Liver (tissue), 8 donors: ENCODE measurements at regions not wholly inside any gene's neighbourhood (a gene's known extent, or its start where the extent isn't known, plus 50 kb on each side); places are given as distances from the start of the nearest gene placed in this dataset.

ENCODE experiments used
- DNase-seq: peaks from one replicate; pipeline ENCODE4 v3.0.0-alpha.2; 2017; ENCODE audit warnings: low spot score
- H3K27ac ChIP-seq, 2 donors: one replicate each; pipeline ENCODE4 v1.7.0; 2013; ENCODE audit warnings: inconsistent platforms in 2 of 2, low read length in 2 of 2, control low read depth in 1 of 2, low read depth in 1 of 2, mild to moderate bottlenecking in 1 of 2
- H3K27me3 ChIP-seq, 4 donors: one replicate each; pipeline versions ENCODE4 v1.6.1 to v1.7.0; 2013; ENCODE audit warnings: low read length in 3 of 4, inconsistent platforms in 1 of 4, mild to moderate bottlenecking in 1 of 4, moderate library complexity in 1 of 4; ENCODE audit not compliant: control insufficient read depth in 4 of 4, insufficient read depth in 4 of 4
- H3K36me3 ChIP-seq, 4 donors: one replicate each; pipeline versions ENCODE4 v1.6.1 to v1.7.0; 2013; ENCODE audit warnings: low read length in 3 of 4, mild to moderate bottlenecking in 3 of 4, low read depth in 1 of 4, moderate library complexity in 1 of 4; ENCODE audit not compliant: control insufficient read depth in 4 of 4, insufficient read depth in 3 of 4
- H3K4me1 ChIP-seq, 4 donors: one replicate each; pipeline versions ENCODE4 v1.6.1 to v1.7.0; 2013; ENCODE audit warnings: low read length in 3 of 4, mild to moderate bottlenecking in 3 of 4, moderate library complexity in 1 of 4; ENCODE audit not compliant: control insufficient read depth in 4 of 4, insufficient read depth in 4 of 4
- H3K4me3 ChIP-seq, 3 donors: one replicate each; pipeline versions ENCODE4 v1.6.1 to v1.7.0; 2013; ENCODE audit warnings: low read length in 3 of 3, control low read depth in 1 of 3, low read depth in 1 of 3, mild to moderate bottlenecking in 1 of 3
- H3K9ac ChIP-seq, 2 donors: one replicate each; pipeline ENCODE4 v1.7.0; 2013; ENCODE audit warnings: low read length in 2 of 2, mild to moderate bottlenecking in 2 of 2, moderate library complexity in 2 of 2, control low read depth in 1 of 2, low read depth in 1 of 2
- H3K9me3 ChIP-seq, 4 donors: one replicate each; pipeline versions ENCODE4 v1.6.1 to v1.7.0; 2013; ENCODE audit warnings: low read length in 3 of 4; ENCODE audit not compliant: control insufficient read depth in 4 of 4
- FOXA1 ChIP-seq: IDR thresholded peaks from 2 replicates; pipeline ENCODE4 v1.6.1; 2016; ENCODE audit warnings: antibody characterized with exemption
- FOXA2 ChIP-seq: IDR thresholded peaks from 2 replicates; pipeline ENCODE4 v1.6.1; 2016; ENCODE audit warnings: antibody characterized with exemption
- HNF4G ChIP-seq: IDR thresholded peaks from 2 replicates; pipeline ENCODE4 v1.6.1; 2016; ENCODE audit warnings: antibody characterized with exemption
- JUND ChIP-seq, 2 donors: IDR thresholded peaks; 2 replicates each; pipeline ENCODE4 v1.6.1; 2016; ENCODE audit warnings: antibody characterized with exemption in 2 of 2
- RXRA ChIP-seq, 2 donors: IDR thresholded peaks; 2 replicates each; pipeline ENCODE4 v1.6.1; 2017 to 2018; ENCODE audit warnings: antibody characterized with exemption in 2 of 2, mild to moderate bottlenecking in 1 of 2
- TAF1 ChIP-seq: conservative IDR thresholded peaks from 2 replicates; pipeline ENCODE4 v1.6.1; 2016; ENCODE audit warnings: antibody characterized with exemption, mild to moderate bottlenecking
- YY1 ChIP-seq: IDR thresholded peaks from 2 replicates; pipeline ENCODE4 v1.6.1; 2016; ENCODE audit warnings: antibody characterized with exemption, mild to moderate bottlenecking
- WGBS: extraction: QIAGEN DNeasy Blood & Tissue Kit; methylation state at CpG from one replicate; pipeline ENCODE4 v1.1.7; 2013; 5-methylcytosine and 5-hydroxymethylcytosine counted together
- TF ChIP-seq, protein P1 (sequence below): fragments of 150-350 bp; IDR thresholded peaks from 2 replicates; pipeline ENCODE4 v1.5.1; 2017; ENCODE audit warnings: improper control_type of control experiment, low read depth, low read length; ENCODE audit not compliant: missing input control
- TF ChIP-seq, protein P2 (sequence below): IDR thresholded peaks from 2 replicates; pipeline ENCODE4 v1.6.1; 2016; ENCODE audit warnings: antibody characterized with exemption
- TF ChIP-seq, protein P3 (sequence below): IDR thresholded peaks from 2 replicates; pipeline ENCODE4 v1.6.1; 2016; ENCODE audit warnings: antibody characterized with exemption
- TF ChIP-seq, protein P4 (sequence below): IDR thresholded peaks from 2 replicates; pipeline ENCODE4 v1.6.1; 2016; ENCODE audit warnings: antibody characterized with exemption, mild to moderate bottlenecking
- TF ChIP-seq, protein P5 (sequence below): IDR thresholded peaks from 2 replicates; pipeline ENCODE4 v1.6.1; 2016; ENCODE audit warnings: antibody characterized with exemption
- donor health status: healthy.
- donor health status: healthy.
- donor health status: healthy.
- donor health status: healthy.
- donor health status: healthy.

DNA sequence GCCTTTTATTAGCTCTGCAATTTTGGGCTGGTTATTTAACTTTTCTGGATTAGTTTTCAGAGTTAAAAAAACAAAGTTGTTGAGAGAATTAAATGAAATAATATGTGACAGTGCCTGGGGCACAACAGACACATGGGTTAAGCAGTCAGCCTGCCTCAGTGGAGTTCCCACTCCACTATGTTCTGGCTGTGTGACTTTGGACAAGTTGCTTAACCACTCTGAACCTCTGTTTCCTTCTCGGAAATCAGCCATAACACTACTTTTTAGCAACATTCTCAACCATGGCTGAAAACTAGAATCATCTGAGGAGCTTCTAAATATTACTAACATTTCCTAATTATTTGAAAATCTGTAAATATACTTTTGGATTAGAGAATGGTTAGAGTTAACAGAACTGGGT lies 56.5 kb upstream of the SLC6A11 start:
- Histone ChIP-seq H3K9ac (no peak overlapping the region), H3K9me3 (no peaks in the 10 kb centered on the region), H3K4me1 (no peaks in the 10 kb centered on the region), H3K4me3 (no peak overlapping the region), H3K27me3 (no peaks in the 10 kb centered on the region), H3K36me3 (no peaks in the 10 kb centered on the region), H3K27ac (no peak overlapping the region)
- TF ChIP-seq, protein P1, sequence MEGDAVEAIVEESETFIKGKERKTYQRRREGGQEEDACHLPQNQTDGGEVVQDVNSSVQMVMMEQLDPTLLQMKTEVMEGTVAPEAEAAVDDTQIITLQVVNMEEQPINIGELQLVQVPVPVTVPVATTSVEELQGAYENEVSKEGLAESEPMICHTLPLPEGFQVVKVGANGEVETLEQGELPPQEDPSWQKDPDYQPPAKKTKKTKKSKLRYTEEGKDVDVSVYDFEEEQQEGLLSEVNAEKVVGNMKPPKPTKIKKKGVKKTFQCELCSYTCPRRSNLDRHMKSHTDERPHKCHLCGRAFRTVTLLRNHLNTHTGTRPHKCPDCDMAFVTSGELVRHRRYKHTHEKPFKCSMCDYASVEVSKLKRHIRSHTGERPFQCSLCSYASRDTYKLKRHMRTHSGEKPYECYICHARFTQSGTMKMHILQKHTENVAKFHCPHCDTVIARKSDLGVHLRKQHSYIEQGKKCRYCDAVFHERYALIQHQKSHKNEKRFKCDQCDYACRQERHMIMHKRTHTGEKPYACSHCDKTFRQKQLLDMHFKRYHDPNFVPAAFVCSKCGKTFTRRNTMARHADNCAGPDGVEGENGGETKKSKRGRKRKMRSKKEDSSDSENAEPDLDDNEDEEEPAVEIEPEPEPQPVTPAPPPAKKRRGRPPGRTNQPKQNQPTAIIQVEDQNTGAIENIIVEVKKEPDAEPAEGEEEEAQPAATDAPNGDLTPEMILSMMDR = no peak
- TF ChIP-seq RXRA (IDR thresholded peaks at IDR 0.05) = no peak
- no peak for TF ChIP-seq HNF4G
- no peak for TF ChIP-seq TAF1
- no peak for TF ChIP-seq FOXA1
- TF ChIP-seq, protein P2, sequence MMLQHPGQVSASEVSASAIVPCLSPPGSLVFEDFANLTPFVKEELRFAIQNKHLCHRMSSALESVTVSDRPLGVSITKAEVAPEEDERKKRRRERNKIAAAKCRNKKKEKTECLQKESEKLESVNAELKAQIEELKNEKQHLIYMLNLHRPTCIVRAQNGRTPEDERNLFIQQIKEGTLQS = no peak
- TF ChIP-seq, protein P3, sequence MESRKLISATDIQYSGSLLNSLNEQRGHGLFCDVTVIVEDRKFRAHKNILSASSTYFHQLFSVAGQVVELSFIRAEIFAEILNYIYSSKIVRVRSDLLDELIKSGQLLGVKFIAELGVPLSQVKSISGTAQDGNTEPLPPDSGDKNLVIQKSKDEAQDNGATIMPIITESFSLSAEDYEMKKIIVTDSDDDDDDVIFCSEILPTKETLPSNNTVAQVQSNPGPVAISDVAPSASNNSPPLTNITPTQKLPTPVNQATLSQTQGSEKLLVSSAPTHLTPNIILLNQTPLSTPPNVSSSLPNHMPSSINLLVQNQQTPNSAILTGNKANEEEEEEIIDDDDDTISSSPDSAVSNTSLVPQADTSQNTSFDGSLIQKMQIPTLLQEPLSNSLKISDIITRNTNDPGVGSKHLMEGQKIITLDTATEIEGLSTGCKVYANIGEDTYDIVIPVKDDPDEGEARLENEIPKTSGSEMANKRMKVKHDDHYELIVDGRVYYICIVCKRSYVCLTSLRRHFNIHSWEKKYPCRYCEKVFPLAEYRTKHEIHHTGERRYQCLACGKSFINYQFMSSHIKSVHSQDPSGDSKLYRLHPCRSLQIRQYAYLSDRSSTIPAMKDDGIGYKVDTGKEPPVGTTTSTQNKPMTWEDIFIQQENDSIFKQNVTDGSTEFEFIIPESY = no peak
- no peak for TF ChIP-seq YY1
- TF ChIP-seq, protein P4, sequence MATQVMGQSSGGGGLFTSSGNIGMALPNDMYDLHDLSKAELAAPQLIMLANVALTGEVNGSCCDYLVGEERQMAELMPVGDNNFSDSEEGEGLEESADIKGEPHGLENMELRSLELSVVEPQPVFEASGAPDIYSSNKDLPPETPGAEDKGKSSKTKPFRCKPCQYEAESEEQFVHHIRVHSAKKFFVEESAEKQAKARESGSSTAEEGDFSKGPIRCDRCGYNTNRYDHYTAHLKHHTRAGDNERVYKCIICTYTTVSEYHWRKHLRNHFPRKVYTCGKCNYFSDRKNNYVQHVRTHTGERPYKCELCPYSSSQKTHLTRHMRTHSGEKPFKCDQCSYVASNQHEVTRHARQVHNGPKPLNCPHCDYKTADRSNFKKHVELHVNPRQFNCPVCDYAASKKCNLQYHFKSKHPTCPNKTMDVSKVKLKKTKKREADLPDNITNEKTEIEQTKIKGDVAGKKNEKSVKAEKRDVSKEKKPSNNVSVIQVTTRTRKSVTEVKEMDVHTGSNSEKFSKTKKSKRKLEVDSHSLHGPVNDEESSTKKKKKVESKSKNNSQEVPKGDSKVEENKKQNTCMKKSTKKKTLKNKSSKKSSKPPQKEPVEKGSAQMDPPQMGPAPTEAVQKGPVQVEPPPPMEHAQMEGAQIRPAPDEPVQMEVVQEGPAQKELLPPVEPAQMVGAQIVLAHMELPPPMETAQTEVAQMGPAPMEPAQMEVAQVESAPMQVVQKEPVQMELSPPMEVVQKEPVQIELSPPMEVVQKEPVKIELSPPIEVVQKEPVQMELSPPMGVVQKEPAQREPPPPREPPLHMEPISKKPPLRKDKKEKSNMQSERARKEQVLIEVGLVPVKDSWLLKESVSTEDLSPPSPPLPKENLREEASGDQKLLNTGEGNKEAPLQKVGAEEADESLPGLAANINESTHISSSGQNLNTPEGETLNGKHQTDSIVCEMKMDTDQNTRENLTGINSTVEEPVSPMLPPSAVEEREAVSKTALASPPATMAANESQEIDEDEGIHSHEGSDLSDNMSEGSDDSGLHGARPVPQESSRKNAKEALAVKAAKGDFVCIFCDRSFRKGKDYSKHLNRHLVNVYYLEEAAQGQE = no peak
- TF ChIP-seq, protein P5, sequence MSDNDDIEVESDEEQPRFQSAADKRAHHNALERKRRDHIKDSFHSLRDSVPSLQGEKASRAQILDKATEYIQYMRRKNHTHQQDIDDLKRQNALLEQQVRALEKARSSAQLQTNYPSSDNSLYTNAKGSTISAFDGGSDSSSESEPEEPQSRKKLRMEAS = no peak
- 48% methylated on average over 1 of the region's 1 CpG for WGBS
- DNase-seq = no peak

DNA sequence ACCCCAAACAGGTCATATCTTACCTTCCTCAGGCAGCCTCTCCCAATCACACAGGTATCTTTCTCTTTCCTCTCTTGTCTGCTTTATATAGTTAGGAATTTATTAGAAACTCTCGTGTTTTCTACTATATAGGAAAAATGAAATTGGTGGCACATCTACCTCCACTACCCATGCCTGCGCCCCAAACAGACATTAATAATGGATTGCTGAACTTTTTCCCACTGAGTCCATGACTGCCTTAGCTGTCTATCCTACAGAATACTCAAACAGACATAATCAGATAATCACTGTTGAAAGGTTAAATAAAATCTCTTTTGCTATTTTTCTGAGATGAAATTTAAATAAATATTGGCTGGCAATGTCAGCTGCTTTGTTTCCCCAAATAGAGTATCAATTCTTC lies 55.8 kb upstream of the SLC6A11 start:
- DNase-seq = no peak
- Histone ChIP-seq H3K27ac (no peak overlapping the region), H3K36me3 (no peaks in the 10 kb centered on the region), H3K4me3 (no peak overlapping the region), H3K9ac (no peak overlapping the region), H3K9me3 (no peaks in the 10 kb centered on the region), H3K4me1 (no peaks in the 10 kb centered on the region), H3K27me3 (no peaks in the 10 kb centered on the region)
- TF ChIP-seq, protein P2 = no peak
- TF ChIP-seq JUND (IDR thresholded peaks at IDR 0.05) (no peak), FOXA2 (no peak), FOXA1 (no peak)
- WGBS = 77% methylated on average over 2 of the region's 2 CpGs
